Endothelial cell of umbilical vein (primary cell): ENCODE measurements at regions not wholly inside any gene's neighbourhood (a gene's known extent, or its start where the extent isn't known, plus 50 kb on each side); places are given as distances from the start of the nearest gene placed in this dataset.

Experiments
- BruUV-seq: library from RNA; stranded (reverse); fragments of 400-500 nt; replicated peaks from 2 replicates; lab custom pipeline; 2021; lab: Mats Ljungman, UMichigan
- CTCF ChIA-PET: fragments of 300-600, 350-600 bp; sonication (Branson Sonifier 250); formaldehyde crosslinking; loops from one replicate; lab custom pipeline; 2021; ENCODE audit warnings: antibody characterized with exemption, inconsistent platforms; lab: Charles Lee
- POLR2A ChIA-PET: fragments of 300-600, 350-600 bp; sonication (Branson Sonifier 250); formaldehyde crosslinking; loops from one replicate; lab custom pipeline; 2021; ENCODE audit warnings: antibody characterized with exemption, inconsistent platforms; lab: Charles Lee
- DNase-seq: peaks from one replicate; pipeline ENCODE4 v3.0.0-alpha.2; 2011; ENCODE audit warnings: low read depth, low spot score
- FAIRE-seq: peaks from 2 replicates; lab custom pipeline; 2011; peaks lifted over from hg19 to GRCh38; lab: Jason Lieb, UNC
- H2AFZ ChIP-seq: 2 replicates; pipeline ENCODE4 v1.6.0; 2012; ENCODE audit warnings: low read depth, low read length, control low read depth, inconsistent platforms
- H3K27ac ChIP-seq: 2 replicates; pipeline ENCODE4 v1.5.1; 2011; ENCODE audit warnings: low read depth, mild to moderate bottlenecking, control low read depth, low read length, moderate library complexity; ENCODE audit not compliant: insufficient read depth
- H3K27me3 ChIP-seq, 2 experiments: 2 replicates each; pipeline versions ENCODE4 v1.6.0 to v1.6.1; 2011; ENCODE audit warnings: low read length in 2 of 2, mixed read lengths in 1 of 2; ENCODE audit not compliant: control insufficient read depth in 2 of 2, insufficient read depth in 2 of 2
- H3K36me3 ChIP-seq, 2 experiments: 2 replicates in 1 of 2; 3 replicates in 1 of 2; pipeline ENCODE4 v1.5.1; 2011; ENCODE audit warnings: low read length in 2 of 2, mild to moderate bottlenecking in 1 of 2, moderate library complexity in 1 of 2; ENCODE audit not compliant: control insufficient read depth in 2 of 2, insufficient read depth in 2 of 2; ENCODE audit errors: extremely low read depth in 1 of 2
- H3K4me1 ChIP-seq: 3 replicates; pipeline ENCODE4 v1.5.1; 2011; ENCODE audit warnings: mild to moderate bottlenecking, low read length; ENCODE audit not compliant: control insufficient read depth, insufficient read depth; ENCODE audit errors: extremely low read depth
- H3K4me2 ChIP-seq: 2 replicates; pipeline ENCODE4 v1.6.1; 2011; ENCODE audit warnings: low read length, control low read depth, mixed read lengths; ENCODE audit not compliant: insufficient read depth
- H3K4me3 ChIP-seq, 3 experiments: fragments of 200-600 bp in 1 of 3; sonication (generic), shearing (Covaris generic) in 1 of 3; replicated peaks in 1 of 3; 2 replicates each; pipeline ENCODE4 v1.5.1; 2011 to 2016; ENCODE audit warnings: control low read depth in 3 of 3, low read length in 3 of 3, mild to moderate bottlenecking in 2 of 3, inconsistent platforms in 1 of 3, low read depth in 1 of 3, moderate library complexity in 1 of 3; ENCODE audit not compliant: insufficient read depth in 1 of 3
- H3K79me2 ChIP-seq: 2 replicates; pipeline ENCODE4 v1.6.0; 2012; ENCODE audit warnings: low read length, inconsistent platforms; ENCODE audit not compliant: control insufficient read depth, insufficient read depth
- H3K9ac ChIP-seq: replicated peaks from 2 replicates; pipeline ENCODE3; 2011; ENCODE audit warnings: low read length, control low read depth; ENCODE audit not compliant: insufficient read depth; ENCODE audit errors: extremely low read depth
- H3K9me1 ChIP-seq: replicated peaks from 3 replicates; pipeline ENCODE4 v1.6.0; 2011; ENCODE audit warnings: mild to moderate bottlenecking, low read length; ENCODE audit not compliant: control insufficient read depth, insufficient read depth; ENCODE audit errors: extremely low read depth
- H3K9me3 ChIP-seq: replicated peaks from 2 replicates; pipeline ENCODE4 v1.5.1; 2012; ENCODE audit warnings: low read length, inconsistent platforms; ENCODE audit not compliant: control insufficient read depth, insufficient read depth
- H4K20me1 ChIP-seq: replicated peaks from 2 replicates; pipeline ENCODE3; 2011; ENCODE audit warnings: mild to moderate bottlenecking, low read length; ENCODE audit not compliant: control insufficient read depth, insufficient read depth; ENCODE audit errors: extremely low read depth
- CTCF ChIP-seq, 2 donors: IDR thresholded peaks; 1 replicate in 1 of 2; 2 replicates in 1 of 2; pipeline ENCODE4 v1.5.1; 2011; ENCODE audit warnings: low read length in 2 of 2, mild to moderate bottlenecking in 2 of 2, moderate library complexity in 2 of 2, control low read depth in 1 of 2, inconsistent platforms in 1 of 2, low read depth in 1 of 2; ENCODE audit not compliant: insufficient read depth in 1 of 2; ENCODE audit errors: extremely low read depth in 1 of 2
- EZH2 ChIP-seq: IDR thresholded peaks from 2 replicates; pipeline ENCODE4 v1.6.1; 2012; ENCODE audit warnings: borderline replicate concordance, low read depth, mild to moderate bottlenecking, moderate library complexity, low read length, inconsistent platforms; ENCODE audit not compliant: severe bottlenecking
- FOS ChIP-seq: IDR thresholded peaks from 2 replicates; pipeline ENCODE4 v1.6.1; 2011; ENCODE audit warnings: mild to moderate bottlenecking, low read length, moderate library complexity, borderline replicate concordance; ENCODE audit not compliant: insufficient read depth
- GATA2 ChIP-seq: IDR thresholded peaks from 2 replicates; pipeline ENCODE4 v1.7.0; 2011; ENCODE audit warnings: low read depth, mild to moderate bottlenecking, moderate library complexity, mixed read lengths, low read length; ENCODE audit not compliant: insufficient read length, insufficient read depth
- JUN ChIP-seq: IDR thresholded peaks from 2 replicates; pipeline ENCODE4 v1.6.1; 2011; ENCODE audit warnings: borderline replicate concordance, low read depth; ENCODE audit not compliant: insufficient read length, insufficient read depth
- MAX ChIP-seq: IDR thresholded peaks from 2 replicates; pipeline ENCODE4 v1.6.1; 2011; ENCODE audit not compliant: insufficient read depth, insufficient read length
- MYC ChIP-seq: IDR thresholded peaks from one replicate; pipeline ENCODE4 v1.6.1; 2011; ENCODE audit warnings: mild to moderate bottlenecking, low read depth, low read length
- POLR2A ChIP-seq: IDR thresholded peaks from 2 replicates; pipeline ENCODE4 v1.6.1; 2012; ENCODE audit warnings: low read depth, mild to moderate bottlenecking, control low read depth, low read length
- POLR2AphosphoS5 ChIP-seq: IDR thresholded peaks from 2 replicates; pipeline ENCODE4 v1.6.1; 2012; ENCODE audit warnings: low read depth, mild to moderate bottlenecking, control low read depth, low read length, moderate library complexity; ENCODE audit not compliant: insufficient read depth
- dilution Hi-C: fragments of 300-500 bp; cut with MboI; formaldehyde crosslinking; loops from one replicate; pipeline ENCODE4 v1.15.0; 2019; ENCODE audit warnings: low sequenced_read_pairs; ENCODE audit not compliant: extremely low pct_ligation_motif_present
- intact Hi-C: fragments of 100-400 bp; cut with micrococcal nuclease; formaldehyde crosslinking; loops from one replicate; pipeline ENCODE4 v1.10.0; 2022

- Histone ChIP-seq H3K36me3 (no peaks in the 10 kb centered on the region), H3K9ac (no peak overlapping the region), H3K4me3 (no peak overlapping the region), H3K27ac (no peak overlapping the region), H4K20me1 (no peaks in the 10 kb centered on the region), H3K9me3 (no peaks in the 10 kb centered on the region), H2AFZ (no peak overlapping the region), H3K4me2 (no peak overlapping the region), H3K79me2 (no peaks in the 10 kb centered on the region), H3K27me3 (no peaks in the 10 kb centered on the region), H3K9me1 (no peaks in the 10 kb centered on the region), H3K4me1 (no peaks in the 10 kb centered on the region)
- DNase-seq: no peak
- ChIA-PET POLR2A (no interaction called here), CTCF (no interaction called here)
- no TSS peak for BruUV-seq
- TF ChIP-seq GATA2: no peak
- TF ChIP-seq MYC: no peak
- TF ChIP-seq JUN: no peak
- FAIRE-seq: no peak
- intact Hi-C loops: no loop called here
- dilution Hi-C loops: no loop called here
These were observed 136.4 kb upstream of the PMFBP1 start for GRCh38 chr16:72308396-72308795.

- no peak overlapping the region for H3K27ac ChIP-seq
- H3K9ac ChIP-seq: no peak overlapping the region
- POLR2A ChIA-PET: no interaction called here
These were observed 130.4 kb upstream of the PMFBP1 start for GRCh38 chr16:72302332-72302731.

More at GRCh38 chr16:72302332-72302731, 130.4 kb upstream of the PMFBP1 start:
- Histone ChIP-seq H4K20me1 (no peaks in the 10 kb centered on the region), H3K79me2 (no peaks in the 10 kb centered on the region), H3K4me3 (no peak overlapping the region), H3K36me3 (no peaks in the 10 kb centered on the region), H2AFZ (no peak overlapping the region), H3K9me1 (no peaks in the 10 kb centered on the region), H3K27me3 (no peaks in the 10 kb centered on the region), H3K9me3 (no peaks in the 10 kb centered on the region), H3K4me1 (no peaks in the 10 kb centered on the region), H3K4me2 (no peak overlapping the region)
- BruUV-seq: no TSS peak
- no peak for FAIRE-seq
- TF ChIP-seq EZH2 (no peak), MYC (no peak), FOS (no peak), CTCF (IDR thresholded peaks at IDR 0.05; ENCODE audit: extremely low read depth in 1 of 2, insufficient read depth in 1 of 2, low read depth in 1 of 2, low read length in 2 of 2) (no peak), MAX (no peak), JUN (no peak), POLR2A (no peak), POLR2AphosphoS5 (no peak), GATA2 (no peak)
- dilution Hi-C loops: no loop called here
- intact Hi-C loops: no loop called here
- no peak for DNase-seq
- CTCF ChIA-PET: interaction anchor here (1.5 kb wide), 1 partner anchor 69 kb away, joined by 3 read pairs; no protein-coding TSS in a partner anchor
